GM23338 (cell line): ENCODE measurements at regions not wholly inside any gene's neighbourhood (a gene's known extent, or its start where the extent isn't known, plus 50 kb on each side); places are given as distances from the start of the nearest gene placed in this dataset.

Experiments
- ATAC-seq: fragments of 200-7000 bp; cut with Tn5 transposase; 3 replicates; pipeline ENCODE4 v1.9.1; 2020
- DNase-seq: peaks from one replicate; pipeline ENCODE4 v3.0.0-alpha.2; 2015; ENCODE audit warnings: low spot score
- H2AFZ ChIP-seq: fragments of 200-600 bp; sonication (generic); 2 replicates; pipeline ENCODE4 v1.8.0; 2016; ENCODE audit warnings: antibody characterized with exemption, mild to moderate bottlenecking, moderate library complexity
- H3F3A ChIP-seq: fragments of 200-600 bp; sonication (generic); replicated peaks from 2 replicates; pipeline ENCODE4 v1.8.0; 2017; ENCODE audit warnings: antibody characterized with exemption, mixed run types, low read depth
- H3K27ac ChIP-seq: fragments of 200-600 bp; sonication (generic); 2 replicates; pipeline ENCODE4 v1.6.1; 2016; ENCODE audit warnings: low read depth
- H3K27me3 ChIP-seq: fragments of 200-600 bp; sonication (generic); 2 replicates; pipeline ENCODE4 v1.8.0; 2016; ENCODE audit warnings: mild to moderate bottlenecking, mixed run types, moderate library complexity; ENCODE audit not compliant: insufficient read depth
- H3K36me3 ChIP-seq: fragments of 200-600 bp; sonication (generic); 2 replicates; pipeline ENCODE4 v1.8.0; 2016; ENCODE audit warnings: mild to moderate bottlenecking; ENCODE audit not compliant: insufficient read depth
- H3K4me1 ChIP-seq: fragments of 200-600 bp; sonication (generic); 2 replicates; pipeline ENCODE4 v1.8.0; 2016; ENCODE audit warnings: mild to moderate bottlenecking, moderate library complexity; ENCODE audit not compliant: insufficient read depth
- H3K4me2 ChIP-seq: fragments of 200-600 bp; sonication (generic); 2 replicates; pipeline ENCODE4 v1.7.1; 2017; ENCODE audit warnings: mixed run types
- H3K4me3 ChIP-seq: fragments of 200-600 bp; sonication (generic); 2 replicates; pipeline ENCODE4 v1.6.1; 2016; ENCODE audit warnings: mixed run types
- H3K79me2 ChIP-seq: fragments of 200-600 bp; sonication (generic); replicated peaks from 2 replicates; pipeline ENCODE4 v1.8.0; 2017; ENCODE audit warnings: mild to moderate bottlenecking; ENCODE audit not compliant: insufficient read depth
- H3K9me2 ChIP-seq: fragments of 200-600 bp; sonication (generic); 2 replicates; pipeline ENCODE4 v1.8.0; 2017; ENCODE audit not compliant: insufficient read depth
- H4K20me1 ChIP-seq: fragments of 200-600 bp; sonication (generic); replicated peaks from 2 replicates; pipeline ENCODE4 v1.8.0; 2017; ENCODE audit warnings: mild to moderate bottlenecking; ENCODE audit not compliant: insufficient read depth
- H3K27ac Mint-ChIP-seq: 2 replicates; pipeline ENCODE4 v1.8.0; 2020; ENCODE audit warnings: inconsistent platforms, mild to moderate bottlenecking, moderate library complexity, mixed read lengths
- H3K27me3 Mint-ChIP-seq: 3 replicates; pipeline ENCODE4 v1.8.0; 2022; ENCODE audit warnings: low read depth, mild to moderate bottlenecking, moderate library complexity, mixed read lengths, inconsistent platforms; ENCODE audit not compliant: insufficient read depth, poor library complexity
- H3K36me3 Mint-ChIP-seq: 3 replicates; pipeline ENCODE4 v1.8.0; 2021; ENCODE audit warnings: low read depth, mild to moderate bottlenecking, inconsistent platforms, moderate library complexity, mixed read lengths
- H3K4me1 Mint-ChIP-seq: 3 replicates; pipeline ENCODE4 v1.8.0; 2020; ENCODE audit warnings: mild to moderate bottlenecking, inconsistent platforms, mixed read lengths
- H3K4me3 Mint-ChIP-seq: 3 replicates; pipeline ENCODE4 v1.8.0; 2021; ENCODE audit warnings: moderate library complexity, mild to moderate bottlenecking, inconsistent platforms, mixed read lengths
- H3K9me3 Mint-ChIP-seq: 3 replicates; pipeline ENCODE4 v1.8.0; 2020; ENCODE audit warnings: moderate library complexity, mild to moderate bottlenecking, inconsistent platforms, mixed read lengths
- CREB1 ChIP-seq: fragments of 250-450 bp; sonication (Bioruptor Pico); IDR thresholded peaks from 2 replicates; pipeline ENCODE4 v1.5.0; 2020; ENCODE audit warnings: low read depth, mild to moderate bottlenecking, moderate library complexity
- CTCF ChIP-seq, 2 experiments: fragments of 200-600 bp in 1 of 2; sonication (generic) in 1 of 2; conservative IDR thresholded peaks; 2 replicates each; pipeline versions ENCODE4 v1.5.1 to v1.6.1; 2016 to 2017; ENCODE audit warnings: antibody characterized with exemption in 2 of 2, low read depth in 2 of 2, mild to moderate bottlenecking in 2 of 2, moderate library complexity in 1 of 2
- EZH2 ChIP-seq: fragments of 200-600 bp; sonication (generic); IDR thresholded peaks from one replicate; pipeline ENCODE4 v1.8.0; 2017; ENCODE audit warnings: antibody characterized with exemption, mild to moderate bottlenecking, low read depth; ENCODE audit not compliant: unreplicated experiment
- EZH2phosphoT487 ChIP-seq: fragments of 200-600 bp; sonication (generic); IDR thresholded peaks from one replicate; pipeline ENCODE4 v1.8.1; 2018; ENCODE audit warnings: antibody characterized with exemption; ENCODE audit not compliant: unreplicated experiment
- JUNB ChIP-seq: IDR thresholded peaks from one replicate; pipeline ENCODE4 v1.6.1; 2016; ENCODE audit warnings: antibody characterized with exemption; ENCODE audit not compliant: unreplicated experiment
- NANOG ChIP-seq: IDR thresholded peaks from 2 replicates; pipeline ENCODE4 v1.6.1; 2016; ENCODE audit warnings: antibody characterized with exemption, borderline replicate concordance
- POLR2AphosphoS5 ChIP-seq: IDR thresholded peaks from 2 replicates; pipeline ENCODE4 v1.6.1; 2016; ENCODE audit warnings: antibody characterized with exemption, low read depth
- REST ChIP-seq: IDR thresholded peaks from one replicate; pipeline ENCODE4 v1.6.1; 2018; ENCODE audit warnings: antibody characterized with exemption; ENCODE audit not compliant: unreplicated experiment
- STAT1 ChIP-seq: IDR thresholded peaks from one replicate; pipeline ENCODE4 v1.6.1; 2016; ENCODE audit warnings: antibody characterized with exemption; ENCODE audit not compliant: unreplicated experiment
- ZNF114 ChIP-seq: fragments of 250-450 bp; sonication (Bioruptor Pico); IDR thresholded peaks from 2 replicates; pipeline ENCODE4 v1.5.0; 2020; ENCODE audit warnings: mild to moderate bottlenecking, moderate library complexity
- ZNF331 ChIP-seq: fragments of 250-450 bp; sonication (Bioruptor Pico); IDR thresholded peaks from 2 replicates; pipeline ENCODE4 v1.5.0; 2020; ENCODE audit warnings: low read depth, mild to moderate bottlenecking, moderate library complexity
- TF ChIP-seq, protein P1 (sequence below): IDR thresholded peaks from 2 replicates; pipeline ENCODE4 v1.6.1; 2016; ENCODE audit warnings: antibody characterized with exemption
- TF ChIP-seq, protein P2 (sequence below): fragments of 250-450 bp; sonication (Bioruptor Pico); IDR thresholded peaks from 2 replicates; pipeline ENCODE4 v1.5.0; 2020; ENCODE audit warnings: mild to moderate bottlenecking, moderate library complexity

- TF ChIP-seq NANOG (peak; percentile 32; the same call in 1 of the 2 replicates), EZH2phosphoT487 (no peak)
Observed at GRCh38 chr1:239232921-239233320, 153.4 kb upstream of the CHRM3 start (continued).

- no peak overlapping the region for H3K4me2 ChIP-seq
- Mint-ChIP-seq H3K9me3 (peaks cover 16% of the 10 kb centered on the region), H3K4me1 (peaks cover 21% of the 10 kb centered on the region), H3K4me3 (no peak overlapping the region), H3K27me3 (no peaks in the 10 kb centered on the region), H3K27ac (no peak overlapping the region), H3K36me3 (peaks cover 15% of the 10 kb centered on the region)
- H3F3A ChIP-seq: no peaks in the 10 kb centered on the region
- H3K27ac ChIP-seq: no peak overlapping the region
- TF ChIP-seq STAT1: no peak
- TF ChIP-seq, protein P1, sequence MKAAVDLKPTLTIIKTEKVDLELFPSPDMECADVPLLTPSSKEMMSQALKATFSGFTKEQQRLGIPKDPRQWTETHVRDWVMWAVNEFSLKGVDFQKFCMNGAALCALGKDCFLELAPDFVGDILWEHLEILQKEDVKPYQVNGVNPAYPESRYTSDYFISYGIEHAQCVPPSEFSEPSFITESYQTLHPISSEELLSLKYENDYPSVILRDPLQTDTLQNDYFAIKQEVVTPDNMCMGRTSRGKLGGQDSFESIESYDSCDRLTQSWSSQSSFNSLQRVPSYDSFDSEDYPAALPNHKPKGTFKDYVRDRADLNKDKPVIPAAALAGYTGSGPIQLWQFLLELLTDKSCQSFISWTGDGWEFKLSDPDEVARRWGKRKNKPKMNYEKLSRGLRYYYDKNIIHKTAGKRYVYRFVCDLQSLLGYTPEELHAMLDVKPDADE: no peak
- no peak for TF ChIP-seq CREB1 (CRISPR knock-in tag)
- TF ChIP-seq REST: no peak
- TF ChIP-seq POLR2AphosphoS5: no peak
- no peak for TF ChIP-seq EZH2phosphoT487
- no peak for TF ChIP-seq JUNB
- no peak for TF ChIP-seq NANOG
- TF ChIP-seq, protein P2, sequence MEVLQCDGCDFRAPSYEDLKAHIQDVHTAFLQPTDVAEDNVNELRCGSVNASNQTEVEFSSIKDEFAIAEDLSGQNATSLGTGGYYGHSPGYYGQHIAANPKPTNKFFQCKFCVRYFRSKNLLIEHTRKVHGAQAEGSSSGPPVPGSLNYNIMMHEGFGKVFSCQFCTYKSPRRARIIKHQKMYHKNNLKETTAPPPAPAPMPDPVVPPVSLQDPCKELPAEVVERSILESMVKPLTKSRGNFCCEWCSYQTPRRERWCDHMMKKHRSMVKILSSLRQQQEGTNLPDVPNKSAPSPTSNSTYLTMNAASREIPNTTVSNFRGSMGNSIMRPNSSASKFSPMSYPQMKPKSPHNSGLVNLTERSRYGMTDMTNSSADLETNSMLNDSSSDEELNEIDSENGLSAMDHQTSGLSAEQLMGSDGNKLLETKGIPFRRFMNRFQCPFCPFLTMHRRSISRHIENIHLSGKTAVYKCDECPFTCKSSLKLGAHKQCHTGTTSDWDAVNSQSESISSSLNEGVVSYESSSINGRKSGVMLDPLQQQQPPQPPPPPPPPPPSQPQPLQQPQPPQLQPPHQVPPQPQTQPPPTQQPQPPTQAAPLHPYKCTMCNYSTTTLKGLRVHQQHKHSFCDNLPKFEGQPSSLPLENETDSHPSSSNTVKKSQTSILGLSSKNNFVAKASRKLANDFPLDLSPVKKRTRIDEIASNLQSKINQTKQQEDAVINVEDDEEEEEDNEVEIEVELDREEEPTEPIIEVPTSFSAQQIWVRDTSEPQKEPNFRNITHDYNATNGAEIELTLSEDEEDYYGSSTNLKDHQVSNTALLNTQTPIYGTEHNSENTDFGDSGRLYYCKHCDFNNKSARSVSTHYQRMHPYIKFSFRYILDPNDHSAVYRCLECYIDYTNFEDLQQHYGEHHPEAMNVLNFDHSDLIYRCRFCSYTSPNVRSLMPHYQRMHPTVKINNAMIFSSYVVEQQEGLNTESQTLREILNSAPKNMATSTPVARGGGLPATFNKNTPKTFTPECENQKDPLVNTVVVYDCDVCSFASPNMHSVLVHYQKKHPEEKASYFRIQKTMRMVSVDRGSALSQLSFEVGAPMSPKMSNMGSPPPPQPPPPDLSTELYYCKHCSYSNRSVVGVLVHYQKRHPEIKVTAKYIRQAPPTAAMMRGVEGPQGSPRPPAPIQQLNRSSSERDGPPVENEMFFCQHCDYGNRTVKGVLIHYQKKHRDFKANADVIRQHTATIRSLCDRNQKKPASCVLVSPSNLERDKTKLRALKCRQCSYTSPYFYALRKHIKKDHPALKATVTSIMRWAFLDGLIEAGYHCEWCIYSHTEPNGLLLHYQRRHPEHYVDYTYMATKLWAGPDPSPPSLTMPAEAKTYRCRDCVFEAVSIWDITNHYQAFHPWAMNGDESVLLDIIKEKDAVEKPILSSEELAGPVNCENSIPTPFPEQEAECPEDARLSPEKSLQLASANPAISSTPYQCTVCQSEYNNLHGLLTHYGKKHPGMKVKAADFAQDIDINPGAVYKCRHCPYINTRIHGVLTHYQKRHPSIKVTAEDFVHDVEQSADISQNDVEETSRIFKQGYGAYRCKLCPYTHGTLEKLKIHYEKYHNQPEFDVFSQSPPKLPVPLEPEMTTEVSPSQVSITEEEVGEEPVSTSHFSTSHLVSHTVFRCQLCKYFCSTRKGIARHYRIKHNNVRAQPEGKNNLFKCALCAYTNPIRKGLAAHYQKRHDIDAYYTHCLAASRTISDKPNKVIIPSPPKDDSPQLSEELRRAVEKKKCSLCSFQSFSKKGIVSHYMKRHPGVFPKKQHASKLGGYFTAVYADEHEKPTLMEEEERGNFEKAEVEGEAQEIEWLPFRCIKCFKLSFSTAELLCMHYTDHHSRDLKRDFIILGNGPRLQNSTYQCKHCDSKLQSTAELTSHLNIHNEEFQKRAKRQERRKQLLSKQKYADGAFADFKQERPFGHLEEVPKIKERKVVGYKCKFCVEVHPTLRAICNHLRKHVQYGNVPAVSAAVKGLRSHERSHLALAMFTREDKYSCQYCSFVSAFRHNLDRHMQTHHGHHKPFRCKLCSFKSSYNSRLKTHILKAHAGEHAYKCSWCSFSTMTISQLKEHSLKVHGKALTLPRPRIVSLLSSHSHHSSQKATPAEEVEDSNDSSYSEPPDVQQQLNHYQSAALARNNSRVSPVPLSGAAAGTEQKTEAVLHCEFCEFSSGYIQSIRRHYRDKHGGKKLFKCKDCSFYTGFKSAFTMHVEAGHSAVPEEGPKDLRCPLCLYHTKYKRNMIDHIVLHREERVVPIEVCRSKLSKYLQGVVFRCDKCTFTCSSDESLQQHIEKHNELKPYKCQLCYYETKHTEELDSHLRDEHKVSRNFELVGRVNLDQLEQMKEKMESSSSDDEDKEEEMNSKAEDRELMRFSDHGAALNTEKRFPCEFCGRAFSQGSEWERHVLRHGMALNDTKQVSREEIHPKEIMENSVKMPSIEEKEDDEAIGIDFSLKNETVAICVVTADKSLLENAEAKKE (CRISPR knock-in tag): no peak
- no peak for TF ChIP-seq EZH2
- no peak for TF ChIP-seq ZNF114 (CRISPR knock-in tag)
- TF ChIP-seq ZNF331 (CRISPR knock-in tag): no peak
- no peak for TF ChIP-seq CTCF (conservative IDR thresholded peaks at IDR 0.05; ENCODE audit: low read depth in 2 of 2)
- H3K79me2 ChIP-seq: no peaks in the 10 kb centered on the region
- 0 out of 2 replicates have a peak, but pooled peaks cover 3% of the 10 kb centered on the region for H3K9me2 ChIP-seq
- DNase-seq: no peak
- no peak overlapping the region for H2AFZ ChIP-seq
- no peak for ATAC-seq
- H3K27me3 ChIP-seq: no peaks in the 10 kb centered on the region
- H3K36me3 ChIP-seq: no peaks in the 10 kb centered on the region
- H4K20me1 ChIP-seq: no peaks in the 10 kb centered on the region
- H3K4me1 ChIP-seq: peaks cover 13% of the 10 kb centered on the region
- no peak overlapping the region for H3K4me3 ChIP-seq
Observed at GRCh38 chr1:239228451-239228850, 157.9 kb upstream of the CHRM3 start.
